Neural progenitor cell (in vitro differentiated cells): ENCODE measurements at regions not wholly inside any gene's neighbourhood (a gene's known extent, or its start where the extent isn't known, plus 50 kb on each side); places are given as distances from the start of the nearest gene placed in this dataset.

Experiments used
- EZH2 ChIP-seq: fragments of 200-600 bp; sonication (generic); IDR thresholded peaks from 2 replicates; pipeline ENCODE4 v1.6.1; 2017; ENCODE audit warnings: antibody characterized with exemption, mild to moderate bottlenecking, moderate library complexity
- EZH2phosphoT487 ChIP-seq: fragments of 200-600 bp; sonication (generic); IDR thresholded peaks from 2 replicates; pipeline ENCODE4 v1.6.1; 2017; ENCODE audit warnings: antibody characterized with exemption
- TF ChIP-seq, protein P1 (sequence below): fragments of 200-600 bp; sonication (generic); IDR thresholded peaks from 2 replicates; pipeline ENCODE4 v1.5.1; 2017; ENCODE audit warnings: antibody characterized with exemption, mild to moderate bottlenecking

DNA sequence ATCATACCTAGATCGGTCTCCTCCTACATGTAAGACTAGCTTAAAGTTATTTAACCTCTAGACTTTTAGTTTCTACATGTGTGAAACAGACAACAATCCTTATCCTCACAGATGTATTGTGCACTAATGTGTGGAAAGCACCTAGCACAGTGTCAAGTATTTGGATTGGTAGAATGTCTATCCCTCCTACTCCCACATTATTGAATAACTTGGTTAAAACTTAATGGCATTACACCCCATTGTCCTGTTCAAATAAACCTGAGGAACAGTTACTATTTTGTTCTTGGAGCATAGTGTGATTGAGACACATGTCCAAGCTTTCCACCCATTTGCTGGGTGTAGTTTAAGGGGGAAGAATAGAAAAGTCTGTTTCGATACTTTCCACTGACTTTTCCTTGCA lies 208.8 kb upstream of the JUN start:
- TF ChIP-seq, protein P1, sequence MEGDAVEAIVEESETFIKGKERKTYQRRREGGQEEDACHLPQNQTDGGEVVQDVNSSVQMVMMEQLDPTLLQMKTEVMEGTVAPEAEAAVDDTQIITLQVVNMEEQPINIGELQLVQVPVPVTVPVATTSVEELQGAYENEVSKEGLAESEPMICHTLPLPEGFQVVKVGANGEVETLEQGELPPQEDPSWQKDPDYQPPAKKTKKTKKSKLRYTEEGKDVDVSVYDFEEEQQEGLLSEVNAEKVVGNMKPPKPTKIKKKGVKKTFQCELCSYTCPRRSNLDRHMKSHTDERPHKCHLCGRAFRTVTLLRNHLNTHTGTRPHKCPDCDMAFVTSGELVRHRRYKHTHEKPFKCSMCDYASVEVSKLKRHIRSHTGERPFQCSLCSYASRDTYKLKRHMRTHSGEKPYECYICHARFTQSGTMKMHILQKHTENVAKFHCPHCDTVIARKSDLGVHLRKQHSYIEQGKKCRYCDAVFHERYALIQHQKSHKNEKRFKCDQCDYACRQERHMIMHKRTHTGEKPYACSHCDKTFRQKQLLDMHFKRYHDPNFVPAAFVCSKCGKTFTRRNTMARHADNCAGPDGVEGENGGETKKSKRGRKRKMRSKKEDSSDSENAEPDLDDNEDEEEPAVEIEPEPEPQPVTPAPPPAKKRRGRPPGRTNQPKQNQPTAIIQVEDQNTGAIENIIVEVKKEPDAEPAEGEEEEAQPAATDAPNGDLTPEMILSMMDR, result no peak
- TF ChIP-seq EZH2 (no peak), EZH2phosphoT487 (no peak)
